ENCODE measurements at regions not wholly inside any gene's neighbourhood (a gene's known extent, or its start where the extent isn't known, plus 50 kb on each side); places are given as distances from the start of the nearest gene placed in this dataset.
"Not testable (repeated sequence)": the region's sequence is repeated elsewhere in the genome, so short reads cannot be mapped to it uniquely, and the experiment has no call there.

- no peak for DNase-seq
- Histone ChIP-seq H3K27ac (ENCODE audit: low read length) (no peak overlapping the region), H2AFZ (ENCODE audit: low read length) (no peak overlapping the region), H4K20me1 (ENCODE audit: insufficient read depth, low read length) (no peaks in the 10 kb centered on the region), H3K9ac (ENCODE audit: low read length) (no peak overlapping the region), H3K27me3 (replicated peaks; ENCODE audit: insufficient read depth, low read length) (no peaks in the 10 kb centered on the region), H3K36me3 (replicated peaks; ENCODE audit: insufficient read depth, low read length) (no peaks in the 10 kb centered on the region), H3K9me2 (replicated peaks; ENCODE audit: insufficient read depth, low read length) (no peaks in the 10 kb centered on the region), H3K4me2 (ENCODE audit: low read depth, low read length) (no peak overlapping the region), H3F3A (ENCODE audit: insufficient read depth, low read length) (no peaks in the 10 kb centered on the region), H3K79me2 (ENCODE audit: low read length) (no peaks in the 10 kb centered on the region), H3K9me3 (replicated peaks; ENCODE audit: insufficient read depth, low read length) (no peaks in the 10 kb centered on the region), H3K4me1 (ENCODE audit: low read length) (no peaks in the 10 kb centered on the region), H3K4me3 (ENCODE audit: low read length) (no peak overlapping the region)
- TF ChIP-seq CTCF (IDR thresholded peaks at IDR 0.05; ENCODE audit: low read length) (no peak), EZH2 (optimal IDR thresholded peaks at IDR 0.05; ENCODE audit: low read depth, low read length) (no peak), EZH2phosphoT487 (IDR thresholded peaks at IDR 0.05; ENCODE audit: low read length) (no peak)
Observed at GRCh38 chr7:73933091-73933490, 72.1 kb downstream of the TMEM270 start.

GRCh38 chr7:73936967-73937366 is 76.0 kb downstream of the TMEM270 start:
- Histone ChIP-seq H3K9me2 (replicated peaks; ENCODE audit: insufficient read depth, low read length) (no peaks in the 10 kb centered on the region), H3K36me3 (replicated peaks; ENCODE audit: insufficient read depth, low read length) (no peaks in the 10 kb centered on the region), H3F3A (ENCODE audit: insufficient read depth, low read length) (no peaks in the 10 kb centered on the region), H3K4me2 (ENCODE audit: low read depth, low read length) (no peak overlapping the region), H3K79me2 (ENCODE audit: low read length) (no peaks in the 10 kb centered on the region), H2AFZ (ENCODE audit: low read length) (no peak overlapping the region), H3K9ac (ENCODE audit: low read length) (no peak overlapping the region), H3K4me3 (ENCODE audit: low read length) (no peak overlapping the region), H4K20me1 (ENCODE audit: insufficient read depth, low read length) (no peaks in the 10 kb centered on the region), H3K27ac (ENCODE audit: low read length) (no peak overlapping the region), H3K27me3 (replicated peaks; ENCODE audit: insufficient read depth, low read length) (no peaks in the 10 kb centered on the region), H3K9me3 (replicated peaks; ENCODE audit: insufficient read depth, low read length) (no peaks in the 10 kb centered on the region), H3K4me1 (ENCODE audit: low read length) (no peaks in the 10 kb centered on the region)
- TF ChIP-seq CTCF (IDR thresholded peaks at IDR 0.05; ENCODE audit: low read length) = no peak
- no peak for TF ChIP-seq EZH2phosphoT487 (IDR thresholded peaks at IDR 0.05; ENCODE audit: low read length)
- no peak for DNase-seq

GRCh38 chr7:73937650-73938049 is 76.7 kb downstream of the TMEM270 start:
- not testable (repeated sequence) for H3K4me2 ChIP-seq (ENCODE audit: low read depth, low read length); H3K27ac ChIP-seq (ENCODE audit: low read length); H3F3A ChIP-seq (ENCODE audit: insufficient read depth, low read length); H4K20me1 ChIP-seq (ENCODE audit: insufficient read depth, low read length); H3K4me3 ChIP-seq (ENCODE audit: low read length); H3K27me3 ChIP-seq (replicated peaks; ENCODE audit: insufficient read depth, low read length); H3K9me2 ChIP-seq (replicated peaks; ENCODE audit: insufficient read depth, low read length); H3K79me2 ChIP-seq (ENCODE audit: low read length); H3K9me3 ChIP-seq (replicated peaks; ENCODE audit: insufficient read depth, low read length); H3K4me1 ChIP-seq (ENCODE audit: low read length); H3K9ac ChIP-seq (ENCODE audit: low read length); DNase-seq; H2AFZ ChIP-seq (ENCODE audit: low read length); H3K36me3 ChIP-seq (replicated peaks; ENCODE audit: insufficient read depth, low read length)

- Histone ChIP-seq H3K9me2 (replicated peaks; ENCODE audit: insufficient read depth, low read length) (no peaks in the 10 kb centered on the region), H3K9ac (ENCODE audit: low read length) (no peak overlapping the region), H3K4me3 (ENCODE audit: low read length) (no peak overlapping the region), H3K79me2 (ENCODE audit: low read length) (no peaks in the 10 kb centered on the region), H3K27me3 (replicated peaks; ENCODE audit: insufficient read depth, low read length) (no peaks in the 10 kb centered on the region), H2AFZ (ENCODE audit: low read length) (no peak overlapping the region), H3K4me2 (ENCODE audit: low read depth, low read length) (no peak overlapping the region), H3K27ac (ENCODE audit: low read length) (no peak overlapping the region), H3K4me1 (ENCODE audit: low read length) (no peaks in the 10 kb centered on the region), H4K20me1 (ENCODE audit: insufficient read depth, low read length) (no peaks in the 10 kb centered on the region), H3K9me3 (replicated peaks; ENCODE audit: insufficient read depth, low read length) (no peaks in the 10 kb centered on the region), H3K36me3 (replicated peaks; ENCODE audit: insufficient read depth, low read length) (no peaks in the 10 kb centered on the region), H3F3A (ENCODE audit: insufficient read depth, low read length) (no peaks in the 10 kb centered on the region)
- DNase-seq = no peak
- TF ChIP-seq EZH2phosphoT487 (IDR thresholded peaks at IDR 0.05; ENCODE audit: low read length) = no peak
- TF ChIP-seq CTCF (IDR thresholded peaks at IDR 0.05; ENCODE audit: low read length) = no peak
- no peak for TF ChIP-seq EZH2 (optimal IDR thresholded peaks at IDR 0.05; ENCODE audit: low read depth, low read length)
Observed at GRCh38 chr7:73939528-73939927, 78.6 kb downstream of the TMEM270 start.

Data from MM.1S (cell line).